Activated naive CD4-positive, alpha-beta T cell treated with anti-CD3 and anti-CD28 coated beads, Interleukin-2, amount 50 U/mL, for 24 hours (primary cell): ENCODE measurements at regions not wholly inside any gene's neighbourhood (a gene's known extent, or its start where the extent isn't known, plus 50 kb on each side); places are given as distances from the start of the nearest gene placed in this dataset.

ENCODE experiments used
- H3K27ac Mint-ChIP-seq: one replicate; pipeline ENCODE4 v1.8.0; 2021; ENCODE audit warnings: mild to moderate bottlenecking, mixed read lengths
- H3K27me3 Mint-ChIP-seq: one replicate; pipeline ENCODE4 v1.8.0; 2021; ENCODE audit warnings: mixed read lengths
- H3K36me3 Mint-ChIP-seq: one replicate; pipeline ENCODE4 v1.8.0; 2021; ENCODE audit warnings: mixed read lengths
- H3K4me1 Mint-ChIP-seq: one replicate; pipeline ENCODE4 v1.8.0; 2021; ENCODE audit warnings: mixed read lengths
- H3K4me3 Mint-ChIP-seq: one replicate; pipeline ENCODE4 v1.8.0; 2021; ENCODE audit warnings: mild to moderate bottlenecking, mixed read lengths
- H3K9me3 Mint-ChIP-seq: one replicate; pipeline ENCODE4 v1.8.0; 2021; ENCODE audit warnings: mixed read lengths

DNA sequence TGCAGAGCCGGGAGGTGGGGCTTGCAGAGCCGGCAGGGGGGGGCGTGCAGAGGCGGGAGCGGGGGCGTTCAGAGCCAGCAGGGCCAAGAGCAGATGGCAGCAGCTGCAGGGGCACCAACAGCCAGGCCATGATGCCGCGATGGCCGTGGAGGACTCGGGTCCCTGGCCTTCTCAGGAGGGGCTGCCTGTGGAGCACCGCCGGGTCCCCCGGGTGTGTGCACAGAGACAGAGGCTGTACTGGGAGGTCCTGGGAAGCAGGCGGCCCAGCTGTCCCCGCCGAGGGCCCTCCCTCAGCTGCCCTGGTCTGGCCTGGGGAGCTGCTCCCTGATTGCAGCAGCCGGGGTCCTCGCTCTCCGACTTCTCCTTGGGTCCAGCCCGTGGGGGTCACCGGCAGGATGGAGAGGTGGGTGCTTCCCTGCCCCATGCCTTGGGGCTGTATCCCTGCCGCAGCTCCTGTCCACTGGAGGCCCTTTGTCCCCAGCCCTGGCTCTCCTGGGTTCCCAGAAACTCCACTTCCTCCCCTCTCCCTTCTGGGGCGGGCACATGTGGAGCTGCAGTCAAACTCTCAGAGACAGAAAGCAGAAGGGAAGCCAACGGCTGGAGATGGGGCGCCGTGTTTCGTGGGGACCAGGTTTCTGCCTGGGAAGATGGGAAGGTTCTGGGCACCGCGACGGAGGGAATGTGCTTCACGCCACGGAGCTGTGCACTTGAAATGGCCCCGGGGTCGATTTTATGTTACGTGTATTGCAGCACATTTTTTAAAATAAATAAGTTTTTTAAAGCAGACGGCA, 75.8 kb upstream of the GALNT9 start:
- H3K9me3 Mint-ChIP-seq = no peaks in the 10 kb centered on the region
- peaks cover 8% of the 10 kb centered on the region for H3K27me3 Mint-ChIP-seq
- H3K36me3 Mint-ChIP-seq = no peaks in the 10 kb centered on the region
- H3K4me1 Mint-ChIP-seq = no peaks in the 10 kb centered on the region
- H3K27ac Mint-ChIP-seq = no peak overlapping the region
- no peak overlapping the region for H3K4me3 Mint-ChIP-seq

DNA sequence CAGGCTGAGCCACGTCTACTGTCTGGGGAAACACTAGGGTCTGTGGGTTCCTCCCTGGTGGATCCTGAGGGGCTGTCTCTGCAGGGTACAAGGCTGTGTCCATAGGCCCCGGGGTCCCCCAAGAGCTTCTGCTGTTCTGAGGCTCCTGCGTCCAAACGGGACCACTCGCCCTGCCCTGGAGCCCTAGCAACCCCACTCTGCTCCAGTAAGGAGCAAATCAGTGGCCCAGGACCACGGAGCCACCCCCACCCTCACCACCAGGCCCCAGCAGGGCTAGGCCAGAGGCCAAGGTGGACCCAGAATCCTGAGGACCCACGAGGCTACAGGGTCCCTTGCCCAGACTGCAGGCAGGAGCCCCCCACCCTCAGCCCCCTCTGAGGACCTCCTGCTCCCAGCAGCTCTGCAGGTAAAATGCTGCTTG, 75.1 kb upstream of the GALNT9 start:
- Mint-ChIP-seq H3K4me1 (no peaks in the 10 kb centered on the region), H3K27me3 (peaks cover 8% of the 10 kb centered on the region), H3K36me3 (no peaks in the 10 kb centered on the region), H3K9me3 (no peaks in the 10 kb centered on the region), H3K27ac (no peak overlapping the region), H3K4me3 (no peak overlapping the region)

DNA sequence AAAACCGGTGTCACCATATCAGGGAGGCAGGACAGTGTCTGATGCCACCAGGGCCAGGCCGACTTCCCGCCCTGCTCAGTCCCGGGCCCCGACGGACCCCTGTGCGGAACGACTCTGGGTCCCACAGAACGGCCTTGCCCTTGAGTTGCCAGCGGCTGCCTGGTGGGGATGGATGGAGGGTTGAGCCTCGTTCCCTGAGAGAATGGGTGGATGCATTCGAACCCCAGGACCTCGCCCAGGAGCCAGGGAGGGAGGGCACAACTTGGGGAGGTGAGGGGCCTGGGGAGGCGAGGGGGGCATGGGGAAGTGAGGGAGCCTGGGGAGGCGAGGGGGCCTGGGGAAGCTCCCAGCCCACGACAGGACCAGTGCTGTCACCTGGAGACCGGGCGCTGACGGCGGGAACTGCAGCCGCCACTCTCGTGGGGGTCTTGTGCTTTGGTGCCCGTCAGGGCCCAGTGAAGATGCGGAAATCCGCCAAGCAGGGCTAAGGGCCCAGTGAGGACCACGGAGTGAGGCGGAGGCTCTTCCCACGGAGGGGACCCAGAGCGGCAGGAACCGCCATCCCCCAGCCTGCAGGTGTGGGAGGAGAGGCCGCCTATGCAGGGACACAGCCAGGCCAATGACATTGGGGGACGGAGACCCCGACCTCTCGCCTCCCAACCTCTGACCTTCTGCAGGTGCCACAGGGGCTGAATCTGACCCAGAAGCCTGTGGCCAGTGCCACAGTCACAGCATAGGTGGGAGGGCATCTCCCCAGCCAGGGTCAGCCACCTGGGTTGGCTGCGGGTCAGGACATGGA, 74.4 kb upstream of the GALNT9 start:
- Mint-ChIP-seq H3K36me3 (no peaks in the 10 kb centered on the region), H3K27me3 (peaks cover 8% of the 10 kb centered on the region), H3K4me3 (no peak overlapping the region), H3K4me1 (no peaks in the 10 kb centered on the region), H3K27ac (no peak overlapping the region), H3K9me3 (no peaks in the 10 kb centered on the region)

DNA sequence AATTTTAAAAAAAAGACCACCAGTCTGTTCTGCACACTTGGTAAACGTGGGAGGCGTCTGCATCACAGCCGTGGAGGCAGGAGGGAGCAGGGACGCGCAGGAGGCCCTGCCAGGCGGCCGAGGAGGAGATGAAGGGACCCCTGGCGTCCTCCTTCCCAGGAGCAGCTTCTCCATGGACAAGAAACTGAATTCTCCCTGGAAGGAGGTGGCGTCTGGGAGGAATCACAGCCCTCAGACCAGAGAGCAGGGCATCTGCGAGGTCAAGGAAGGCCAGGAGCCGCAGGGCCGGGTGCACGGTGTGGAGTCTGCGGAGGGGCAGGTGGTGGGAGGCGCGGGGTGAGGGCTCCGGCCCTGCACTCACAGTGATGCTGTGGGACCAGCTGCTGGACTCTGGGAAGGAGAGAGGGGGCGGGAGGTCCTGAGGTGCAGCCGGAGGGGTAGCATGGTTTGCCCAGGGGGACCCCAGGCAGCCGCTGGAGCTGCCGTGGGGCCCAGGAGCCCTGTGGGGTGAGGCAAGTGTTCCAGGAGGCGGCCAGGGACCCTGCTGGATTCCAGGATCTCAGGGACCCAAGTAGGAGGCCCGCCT, 73.5 kb upstream of the GALNT9 start:
- H3K27ac Mint-ChIP-seq = no peak overlapping the region
- H3K27me3 Mint-ChIP-seq = peaks cover 9% of the 10 kb centered on the region
- H3K4me3 Mint-ChIP-seq = no peak overlapping the region
- H3K9me3 Mint-ChIP-seq = no peaks in the 10 kb centered on the region
- H3K4me1 Mint-ChIP-seq = no peaks in the 10 kb centered on the region
- no peaks in the 10 kb centered on the region for H3K36me3 Mint-ChIP-seq

DNA sequence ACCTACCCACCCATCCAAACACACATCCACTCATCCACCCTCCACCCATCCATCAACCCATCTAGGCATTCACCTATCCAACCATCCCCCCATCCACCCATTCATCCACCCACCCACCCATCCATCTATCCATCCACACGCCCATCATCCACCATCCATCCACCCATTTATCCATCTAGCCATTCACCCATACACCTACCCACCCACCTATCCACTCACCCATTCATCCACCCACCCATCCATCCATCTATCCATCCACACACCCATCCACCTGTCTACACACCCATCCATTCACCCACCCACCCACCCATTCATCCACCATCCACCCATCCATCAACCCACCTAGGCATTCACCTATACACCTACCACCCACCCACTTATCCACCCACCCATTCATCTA, 72.6 kb upstream of the GALNT9 start:
- Mint-ChIP-seq H3K9me3 (no peaks in the 10 kb centered on the region), H3K27me3 (peaks cover 9% of the 10 kb centered on the region)

DNA sequence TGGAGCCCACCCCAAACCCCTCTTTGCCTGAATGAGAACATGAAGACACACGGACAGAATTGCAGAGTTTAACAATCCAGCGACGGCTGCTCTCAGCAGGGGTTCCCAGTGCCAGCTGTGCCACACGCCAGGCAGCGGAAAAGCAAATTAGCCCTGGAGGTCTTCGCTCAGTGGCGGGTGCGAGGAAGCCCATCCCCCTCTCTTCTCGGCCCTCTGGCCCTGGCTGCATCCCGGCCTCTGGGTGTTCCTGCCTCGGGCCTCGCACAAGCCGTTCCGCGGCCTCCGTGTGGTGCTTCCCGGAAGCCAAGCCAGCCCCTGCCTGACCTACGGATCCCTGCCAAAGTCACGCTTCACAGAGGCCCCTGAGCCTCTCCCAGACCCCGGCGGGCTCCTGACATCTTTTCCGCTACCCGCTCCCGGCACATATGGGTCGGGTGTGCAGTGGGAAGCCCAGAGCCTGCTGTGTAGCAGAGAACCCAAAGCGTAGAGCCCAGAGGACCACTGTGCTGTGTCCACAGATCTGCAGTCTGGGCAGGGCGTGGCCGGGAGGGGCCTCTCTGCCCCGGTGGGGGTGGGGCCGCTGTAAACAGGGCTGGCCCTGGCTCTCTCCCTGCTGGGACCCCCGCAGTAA, 70.7 kb upstream of the GALNT9 start:
- Mint-ChIP-seq H3K27me3 (peaks cover 9% of the 10 kb centered on the region), H3K9me3 (no peaks in the 10 kb centered on the region), H3K4me1 (no peaks in the 10 kb centered on the region), H3K36me3 (no peaks in the 10 kb centered on the region), H3K4me3 (no peak overlapping the region), H3K27ac (no peak overlapping the region)

More for the DNA sequence above, 72.6 kb upstream of the GALNT9 start:
- Mint-ChIP-seq H3K27ac (no peak overlapping the region), H3K4me1 (no peaks in the 10 kb centered on the region), H3K36me3 (no peaks in the 10 kb centered on the region), H3K4me3 (no peak overlapping the region)

DNA sequence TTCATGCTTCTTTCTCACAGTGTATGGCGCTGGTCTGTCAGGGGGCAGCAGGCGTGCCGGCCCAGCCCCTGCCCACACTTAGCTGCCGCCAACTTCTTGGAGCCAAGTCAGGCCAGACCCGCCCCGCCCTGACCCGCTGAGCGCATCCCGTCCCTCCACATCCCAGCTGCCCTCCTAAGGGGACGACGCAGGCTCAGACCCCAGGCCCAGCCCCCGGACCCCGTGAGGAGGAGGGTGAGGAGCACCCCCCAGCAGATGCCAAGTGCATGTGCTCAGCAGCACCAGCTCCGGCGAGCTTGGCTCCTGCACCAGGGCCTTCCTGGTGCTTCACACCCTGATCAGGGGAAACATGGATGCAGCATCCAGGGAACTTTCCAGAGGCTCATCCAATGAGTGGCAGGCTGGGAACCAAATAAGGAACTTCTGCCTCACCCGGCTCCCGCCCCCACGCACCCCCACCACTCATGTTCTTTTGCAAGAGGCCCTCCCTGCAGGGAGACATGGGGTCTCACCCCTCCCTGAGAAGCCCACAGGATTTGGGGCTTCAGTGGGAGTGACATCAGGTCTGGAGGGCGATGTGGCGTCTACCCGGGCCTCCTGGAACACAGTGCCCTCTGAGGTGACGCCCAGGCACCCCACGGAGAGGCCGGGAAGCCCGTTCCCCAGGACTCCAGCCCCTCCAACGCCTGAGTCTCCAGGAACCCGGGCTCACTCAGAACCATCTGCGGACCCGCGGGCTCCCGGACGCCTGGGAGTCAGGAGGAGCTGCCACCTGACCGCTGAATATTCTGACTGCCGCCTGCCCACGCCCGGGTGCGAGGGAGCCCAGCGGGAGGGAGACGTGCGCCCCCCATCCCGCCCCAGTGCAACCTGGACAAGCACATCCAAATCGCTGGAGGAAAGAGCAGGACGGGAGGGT, 70.0 kb upstream of the GALNT9 start:
- no peak overlapping the region for H3K27ac Mint-ChIP-seq
- H3K4me1 Mint-ChIP-seq = no peaks in the 10 kb centered on the region
- no peak overlapping the region for H3K4me3 Mint-ChIP-seq
- H3K36me3 Mint-ChIP-seq = no peaks in the 10 kb centered on the region
- H3K9me3 Mint-ChIP-seq = no peaks in the 10 kb centered on the region
- H3K27me3 Mint-ChIP-seq = peaks cover 9% of the 10 kb centered on the region

DNA sequence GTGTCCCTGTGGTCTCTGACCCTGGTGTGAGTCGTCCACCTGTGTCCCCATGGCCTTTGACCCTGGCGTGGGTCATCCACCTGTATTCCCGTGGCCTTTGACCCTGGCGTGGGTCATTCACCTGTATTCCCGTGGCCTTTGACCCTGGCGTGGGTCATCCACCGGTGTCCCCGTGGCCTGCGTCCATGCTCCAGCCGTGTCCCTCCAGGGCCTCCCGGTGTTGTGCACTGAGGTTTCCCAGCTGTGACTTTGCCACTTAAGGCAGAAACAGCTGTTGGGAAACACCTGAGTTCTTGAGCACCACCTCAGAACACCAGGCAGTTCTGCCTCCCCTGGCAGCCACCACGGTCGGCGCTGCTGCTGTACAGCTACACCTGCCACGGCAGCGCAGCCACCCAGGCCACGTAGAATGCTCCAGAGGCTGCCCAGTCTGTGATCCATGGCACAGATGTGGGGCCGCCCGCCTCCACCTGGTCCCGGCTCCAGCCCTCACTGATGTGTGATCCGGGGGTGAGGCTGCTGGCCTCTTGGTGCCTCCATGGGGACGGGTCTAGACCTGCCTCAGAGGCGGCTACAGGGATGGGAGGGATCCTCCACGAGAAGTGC, 69.1 kb upstream of the GALNT9 start:
- peaks cover 9% of the 10 kb centered on the region for H3K27me3 Mint-ChIP-seq
- H3K36me3 Mint-ChIP-seq = no peaks in the 10 kb centered on the region
- H3K27ac Mint-ChIP-seq = no peak overlapping the region
- H3K4me1 Mint-ChIP-seq = no peaks in the 10 kb centered on the region
- H3K9me3 Mint-ChIP-seq = no peaks in the 10 kb centered on the region
- H3K4me3 Mint-ChIP-seq = no peak overlapping the region

DNA sequence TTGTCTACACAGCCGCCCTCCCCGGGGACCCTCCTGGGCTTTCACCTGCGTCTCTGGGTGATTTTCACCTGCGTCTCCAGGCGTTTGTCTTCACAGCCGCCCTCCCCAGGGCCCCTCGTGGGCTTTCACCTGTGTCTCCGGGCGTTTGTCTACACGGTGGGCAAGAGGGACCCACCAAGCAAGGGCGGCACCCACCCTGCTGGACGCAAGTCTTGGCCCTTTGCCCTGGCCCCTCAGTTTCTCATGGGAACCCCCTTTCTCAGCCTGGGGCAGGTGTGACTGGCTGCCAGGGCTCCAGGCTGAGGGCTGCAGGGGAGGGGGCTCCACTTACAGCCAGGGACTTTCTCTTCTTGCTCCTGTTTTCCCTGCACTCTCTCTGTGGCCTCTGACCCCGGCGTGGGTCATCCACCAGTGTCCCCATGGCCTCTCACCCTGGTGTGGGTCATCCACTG, 68.6 kb upstream of the GALNT9 start:
- H3K9me3 Mint-ChIP-seq = no peaks in the 10 kb centered on the region
- no peak overlapping the region for H3K4me3 Mint-ChIP-seq
- no peaks in the 10 kb centered on the region for H3K4me1 Mint-ChIP-seq
- peaks cover 9% of the 10 kb centered on the region for H3K27me3 Mint-ChIP-seq
- H3K36me3 Mint-ChIP-seq = no peaks in the 10 kb centered on the region
- no peak overlapping the region for H3K27ac Mint-ChIP-seq

DNA sequence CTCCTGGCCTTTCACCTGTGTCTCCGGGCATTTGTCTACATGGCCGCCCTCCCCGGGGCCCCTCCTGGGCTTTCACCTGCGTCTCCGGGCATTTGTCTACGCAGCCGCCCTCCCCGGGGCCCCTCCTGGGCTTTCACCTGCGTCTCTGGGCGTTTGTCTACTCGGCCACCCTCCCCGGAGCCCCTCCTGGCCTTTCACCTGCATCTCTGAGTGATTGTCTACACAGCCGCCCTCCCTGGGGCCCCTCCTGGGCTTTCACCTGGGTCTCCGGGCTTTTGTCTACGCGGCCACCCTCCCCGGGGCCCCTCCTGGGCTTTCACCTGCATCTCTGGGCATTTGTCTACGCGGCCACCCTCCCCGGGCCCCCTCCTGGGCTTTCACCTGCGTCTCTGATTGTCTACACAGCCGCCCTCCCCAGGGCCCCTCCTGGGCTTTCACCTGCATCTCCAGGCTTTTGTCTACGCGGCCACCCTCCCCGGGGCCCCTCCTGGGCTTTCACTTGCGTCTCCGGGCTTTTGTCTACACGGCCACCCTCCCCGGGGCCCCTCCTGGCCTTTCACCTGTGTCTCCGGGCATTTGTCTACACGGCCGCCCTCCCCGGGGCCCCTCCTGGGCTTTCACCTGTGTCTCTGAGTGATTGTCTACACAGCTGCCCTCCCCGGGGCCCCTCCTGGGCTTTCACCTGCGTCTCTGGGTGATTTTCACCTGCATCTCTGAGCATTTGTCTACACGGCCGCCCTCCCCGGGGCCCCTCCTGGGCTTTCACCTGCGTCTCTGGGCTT, 68.0 kb upstream of the GALNT9 start:
- H3K4me3 Mint-ChIP-seq = no peak overlapping the region
- H3K9me3 Mint-ChIP-seq = no peaks in the 10 kb centered on the region
- H3K27ac Mint-ChIP-seq = no peak overlapping the region
- H3K4me1 Mint-ChIP-seq = no peaks in the 10 kb centered on the region
- H3K27me3 Mint-ChIP-seq = peaks cover 6% of the 10 kb centered on the region
- no peaks in the 10 kb centered on the region for H3K36me3 Mint-ChIP-seq

DNA sequence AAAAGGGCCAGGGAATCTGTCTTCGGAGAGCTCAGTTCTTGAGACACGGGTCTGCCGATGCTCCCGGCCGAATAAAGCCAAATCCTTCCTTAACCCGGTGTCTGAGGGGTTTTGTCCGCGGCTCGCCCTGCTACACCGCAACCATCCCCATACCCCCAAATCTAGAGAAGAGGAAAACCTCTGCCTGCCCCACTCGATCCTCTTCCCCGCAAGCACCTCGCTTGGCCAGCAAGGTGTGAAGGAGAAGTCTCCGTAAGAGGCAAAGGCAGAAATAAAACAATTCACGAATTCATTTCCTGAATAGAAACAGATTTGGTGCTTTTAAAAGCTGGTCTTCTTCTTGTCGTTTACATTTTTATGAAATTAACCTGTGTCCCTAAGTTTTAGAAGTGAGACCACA, 67.3 kb upstream of the GALNT9 start:
- Mint-ChIP-seq H3K4me3 (no peak overlapping the region), H3K9me3 (no peaks in the 10 kb centered on the region), H3K36me3 (no peaks in the 10 kb centered on the region), H3K27ac (no peak overlapping the region), H3K4me1 (no peaks in the 10 kb centered on the region), H3K27me3 (peaks cover 6% of the 10 kb centered on the region)

DNA sequence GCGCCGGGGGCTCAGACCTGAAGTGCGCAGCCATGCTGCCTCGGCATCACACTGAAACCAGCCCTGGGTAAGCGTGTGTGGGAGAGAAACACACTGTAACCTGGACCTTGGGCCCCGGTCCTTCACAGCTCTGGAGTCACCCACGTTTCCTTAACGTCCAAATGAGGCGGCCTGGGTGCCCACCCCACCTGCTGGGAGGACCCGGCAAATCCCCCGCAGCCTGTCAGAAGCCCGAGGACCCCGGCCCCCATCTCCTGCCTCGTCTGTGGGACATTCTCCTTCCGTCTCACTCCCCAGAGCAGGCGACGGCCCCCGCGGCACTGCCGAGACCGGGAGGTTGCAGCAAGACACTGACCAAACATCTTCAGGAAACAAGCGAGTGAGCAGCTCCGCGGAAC, 66.5 kb upstream of the GALNT9 start:
- Mint-ChIP-seq H3K4me1 (no peaks in the 10 kb centered on the region), H3K36me3 (no peaks in the 10 kb centered on the region), H3K4me3 (no peak overlapping the region), H3K9me3 (no peaks in the 10 kb centered on the region), H3K27ac (no peak overlapping the region), H3K27me3 (peaks cover 3% of the 10 kb centered on the region)

DNA sequence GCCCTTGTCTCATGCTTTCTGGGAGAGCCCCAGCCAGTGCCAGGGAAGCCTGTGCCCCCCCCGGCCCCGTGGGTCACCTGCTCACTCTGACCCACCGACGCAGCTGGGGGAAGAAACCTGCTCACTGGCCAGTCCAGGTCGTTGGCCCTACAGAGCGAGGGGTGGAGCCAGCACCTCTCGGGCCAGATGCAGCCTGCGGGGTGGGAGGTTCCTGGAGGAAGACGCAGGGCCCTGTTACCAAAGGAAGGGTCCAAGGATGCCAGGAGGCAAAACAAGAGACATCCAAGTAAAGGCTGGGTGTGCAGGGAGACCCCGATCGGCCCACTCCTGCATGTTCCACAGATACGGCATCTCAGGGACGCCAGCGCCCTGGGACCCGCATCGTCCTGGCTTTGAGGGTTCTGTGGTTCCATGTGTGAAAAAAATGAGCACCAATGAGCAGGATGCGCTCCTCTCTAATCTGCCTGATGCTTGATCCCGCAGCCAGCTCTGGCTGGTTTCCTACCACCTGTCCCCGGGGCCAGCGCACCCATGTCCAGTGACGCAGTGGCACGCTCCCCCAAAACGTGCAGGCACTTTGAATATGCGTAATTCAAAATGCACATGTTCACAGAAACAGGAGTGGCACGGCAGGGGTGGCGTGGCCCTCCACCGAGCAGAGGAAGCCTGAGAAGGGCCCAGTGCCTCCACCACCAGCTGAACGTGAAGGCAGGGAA, 66.0 kb upstream of the GALNT9 start:
- Mint-ChIP-seq H3K4me3 (no peak overlapping the region), H3K9me3 (no peaks in the 10 kb centered on the region), H3K36me3 (no peaks in the 10 kb centered on the region), H3K27me3 (peaks cover 1% of the 10 kb centered on the region), H3K4me1 (no peaks in the 10 kb centered on the region), H3K27ac (no peak overlapping the region)
